ENCODE measurements at regions not wholly inside any gene's neighbourhood (a gene's known extent, or its start where the extent isn't known, plus 50 kb on each side); places are given as distances from the start of the nearest gene placed in this dataset.

- TF ChIP-seq CTCF (IDR thresholded peaks at IDR 0.05; ENCODE audit: extremely low read depth in 1 of 2, insufficient read depth in 1 of 2, low read depth in 1 of 2, low read length in 2 of 2) (no peak), POLR2AphosphoS5 (IDR thresholded peaks at IDR 0.05; ENCODE audit: insufficient read depth, low read depth, low read length) (no peak), EZH2 (IDR thresholded peaks at IDR 0.05; ENCODE audit: borderline replicate concordance, low read depth, low read length, severe bottlenecking) (no peak), POLR2A (IDR thresholded peaks at IDR 0.05; ENCODE audit: low read depth, low read length) (no peak), MAX (IDR thresholded peaks at IDR 0.05; ENCODE audit: insufficient read depth, insufficient read length) (no peak), FOS (IDR thresholded peaks at IDR 0.05; ENCODE audit: borderline replicate concordance, insufficient read depth, low read length) (no peak), MYC (IDR thresholded peaks at IDR 0.05; ENCODE audit: low read depth, low read length) (no peak), JUN (IDR thresholded peaks at IDR 0.05; ENCODE audit: borderline replicate concordance, insufficient read depth, insufficient read length, low read depth) (no peak), GATA2 (IDR thresholded peaks at IDR 0.05; ENCODE audit: insufficient read depth, insufficient read length, low read depth, low read length) (no peak)
These were observed 206.3 kb downstream of the C12orf50 start for GRCh38 chr12:87822923-87823322.

All from endothelial cell of umbilical vein (primary cell).